Kidney (tissue), 13 donors: ENCODE measurements at regions not wholly inside any gene's neighbourhood (a gene's known extent, or its start where the extent isn't known, plus 50 kb on each side); places are given as distances from the start of the nearest gene placed in this dataset.

Experiments used
- DNase-seq, 5 donors: peaks; one replicate each; pipeline ENCODE4 v3.0.0-alpha.2; 2013 to 2020
- FAIRE-seq: peaks from 2 replicates; lab custom pipeline; 2012; peaks lifted over from hg19 to GRCh38; lab: Jason Lieb, UNC
- H3K27ac ChIP-seq, 2 donors: one replicate each; pipeline ENCODE4 v1.7.0; 2013; ENCODE audit warnings: low read depth in 2 of 2, low read length in 2 of 2, inconsistent platforms in 1 of 2
- H3K27me3 ChIP-seq: one replicate; pipeline ENCODE4 v1.7.1; 2013; ENCODE audit warnings: low read length, inconsistent platforms; ENCODE audit not compliant: control insufficient read depth, insufficient read depth
- H3K36me3 ChIP-seq, 3 donors: one replicate each; pipeline versions ENCODE4 v1.7.0 to v1.7.1; 2013; ENCODE audit warnings: low read length in 3 of 3, control low read depth in 1 of 3, inconsistent platforms in 1 of 3; ENCODE audit not compliant: insufficient read depth in 3 of 3, control insufficient read depth in 2 of 3
- H3K4me1 ChIP-seq, 3 donors: one replicate each; pipeline versions ENCODE4 v1.7.0 to v1.7.1; 2013; ENCODE audit warnings: low read length in 3 of 3, inconsistent platforms in 1 of 3, low read depth in 1 of 3; ENCODE audit not compliant: control insufficient read depth in 2 of 3, insufficient read depth in 2 of 3
- H3K4me3 ChIP-seq, 3 donors: one replicate each; pipeline versions ENCODE4 v1.7.0 to v1.8.1; 2013; ENCODE audit warnings: low read length in 3 of 3, control low read depth in 1 of 3, inconsistent platforms in 1 of 3
- H3K9ac ChIP-seq, 3 donors: one replicate each; pipeline versions ENCODE4 v1.7.0 to v1.7.1; 2013; ENCODE audit warnings: low read length in 3 of 3, control low read depth in 1 of 3, inconsistent platforms in 1 of 3
- H3K9me3 ChIP-seq, 3 donors: one replicate each; pipeline versions ENCODE4 v1.7.0 to v1.7.1; 2013; ENCODE audit warnings: low read length in 3 of 3, control low read depth in 1 of 3, inconsistent platforms in 1 of 3; ENCODE audit not compliant: control insufficient read depth in 2 of 3, insufficient read depth in 1 of 3
- CTCF ChIP-seq: IDR thresholded peaks from 3 replicates; pipeline ENCODE4 v1.5.1; 2012; ENCODE audit warnings: mild to moderate bottlenecking, moderate library complexity, borderline replicate concordance; ENCODE audit not compliant: insufficient read depth; ENCODE audit errors: extremely low read depth
- intact Hi-C: fragments of 100-400 bp; cut with DNase I; formaldehyde crosslinking; loops from one replicate; pipeline ENCODE4 v1.11.1; 2022
- donor health status: control.
- donor health status: control.
- donor health status: control.
- donor health status: control.
- donor health status: control.
- donor health status: DM: yes; HTN: yes; CAD: no.
- donor health status: Normal renal cell carcinoma (clear cell type).

DNA sequence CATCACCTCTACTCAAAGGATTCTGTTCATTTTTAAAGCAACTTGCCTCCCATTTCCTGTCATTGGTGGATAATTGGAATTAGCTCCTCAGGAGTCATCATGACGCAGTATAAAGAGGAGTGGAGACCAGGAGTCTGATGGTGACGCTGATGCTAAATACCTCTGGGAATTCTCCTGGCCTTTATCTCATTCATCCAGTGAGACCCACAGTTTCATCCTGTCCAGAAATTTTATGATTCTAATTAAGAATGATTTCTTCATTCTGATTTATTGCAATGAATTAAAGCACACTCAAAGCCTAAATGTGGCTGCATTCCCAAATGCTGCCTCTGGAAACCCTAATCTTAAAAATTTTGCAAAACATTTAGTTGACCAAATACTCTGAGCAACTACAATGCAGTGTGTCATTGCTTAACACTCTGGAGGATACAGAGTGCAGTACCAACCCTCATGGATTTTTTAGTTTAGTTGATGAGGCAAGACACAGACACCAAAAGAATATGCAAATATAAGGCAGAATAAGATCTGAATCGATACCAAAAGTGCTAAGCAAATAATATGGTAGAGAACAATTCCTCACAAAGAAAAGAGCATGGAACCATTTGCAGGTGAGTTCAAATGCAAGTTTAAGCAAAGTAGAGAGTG, 236.2 kb downstream of the ETAA1 start:
- no peaks in the 10 kb centered on the region for H3K4me1 ChIP-seq
- FAIRE-seq: no peak
- H3K27me3 ChIP-seq: no peaks in the 10 kb centered on the region
- no peak overlapping the region for H3K27ac ChIP-seq
- no peak for DNase-seq
- H3K9me3 ChIP-seq: no peaks in the 10 kb centered on the region
- no peak for TF ChIP-seq CTCF
- intact Hi-C loops: no loop called here
- no peak overlapping the region for H3K9ac ChIP-seq
- no peaks in the 10 kb centered on the region for H3K36me3 ChIP-seq
- H3K4me3 ChIP-seq: no peak overlapping the region

DNA sequence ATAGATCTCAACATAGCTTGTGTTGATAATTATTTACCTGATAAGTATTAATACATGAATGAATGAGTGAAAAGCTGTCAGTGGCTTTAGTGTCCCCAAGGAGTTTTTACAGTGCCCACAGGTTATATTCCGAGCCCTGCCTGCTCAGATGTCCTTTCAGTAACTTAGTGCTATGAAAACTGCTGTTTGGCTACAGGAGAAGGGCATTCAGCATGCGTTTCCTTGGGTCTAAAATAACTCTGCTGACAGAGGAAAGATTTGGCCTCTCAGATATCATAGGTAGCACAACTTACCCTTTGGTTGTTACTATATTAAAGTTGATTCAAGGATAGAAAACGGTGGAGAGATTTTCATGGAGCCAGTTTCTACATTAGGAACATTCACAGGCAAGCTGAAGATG, 241.0 kb downstream of the ETAA1 start:
- Histone ChIP-seq H3K4me3 (no peak overlapping the region), H3K9ac (no peak overlapping the region), H3K36me3 (no peaks in the 10 kb centered on the region), H3K9me3 (no peaks in the 10 kb centered on the region), H3K27ac (no peak overlapping the region), H3K27me3 (no peaks in the 10 kb centered on the region), H3K4me1 (no peaks in the 10 kb centered on the region)
- TF ChIP-seq CTCF: no peak
- DNase-seq (no peak), FAIRE-seq (no peak)
- intact Hi-C loops: no loop called here

DNA sequence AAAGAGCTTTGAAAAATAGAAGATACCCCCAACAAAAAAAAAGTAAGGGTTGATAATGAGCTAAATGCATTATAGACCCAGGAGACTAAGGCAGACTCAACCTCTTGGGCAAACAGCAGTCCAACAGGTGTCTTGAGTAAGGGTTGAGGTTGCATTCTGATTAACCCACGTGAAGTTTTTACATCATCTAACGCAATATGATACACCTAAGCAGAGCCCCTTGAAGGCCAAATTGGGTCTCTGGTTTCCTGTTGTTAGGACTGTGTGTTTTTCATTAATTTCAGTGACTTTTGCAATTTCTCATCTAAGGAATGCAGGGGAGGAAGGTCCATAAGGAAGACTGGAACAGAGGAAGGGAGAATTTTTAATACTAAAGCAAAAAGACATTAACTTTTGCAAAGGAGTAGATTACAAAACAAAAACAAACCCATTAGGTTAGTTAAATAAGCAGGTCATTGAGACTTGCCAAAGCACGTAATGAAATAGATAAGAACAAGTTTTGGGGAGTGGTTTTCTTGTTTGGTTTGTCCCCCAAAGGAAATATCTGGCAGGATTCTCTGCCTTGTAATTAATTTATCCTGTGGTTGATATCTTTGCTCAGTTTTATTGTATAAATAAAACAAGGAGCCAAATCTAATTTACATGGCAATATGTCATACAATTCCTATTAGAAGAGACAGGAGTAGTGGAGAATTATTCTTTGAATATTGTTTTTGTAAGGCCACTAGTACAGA, 244.3 kb downstream of the ETAA1 start:
- H3K4me1 ChIP-seq: no peaks in the 10 kb centered on the region
- DNase-seq (peak in 2 of 5 donors; percentile 62 to 81), FAIRE-seq (no peak)
- no peaks in the 10 kb centered on the region for H3K27me3 ChIP-seq
- no peak for TF ChIP-seq CTCF
- no peak overlapping the region for H3K4me3 ChIP-seq
- intact Hi-C loops: no loop called here
- no peak overlapping the region for H3K9ac ChIP-seq
- H3K9me3 ChIP-seq: no peaks in the 10 kb centered on the region
- H3K36me3 ChIP-seq: no peaks in the 10 kb centered on the region
- no peak overlapping the region for H3K27ac ChIP-seq
